ENCODE measurements at regions not wholly inside any gene's neighbourhood (a gene's known extent, or its start where the extent isn't known, plus 50 kb on each side); places are given as distances from the start of the nearest gene placed in this dataset.
"Not testable (repeated sequence)": the region's sequence is repeated elsewhere in the genome, so short reads cannot be mapped to it uniquely, and the experiment has no call there.

- peak overlapping the region in 3 of 4 donors; percentile 18 to 80 (median 46) for H3K27ac ChIP-seq
Observed at GRCh38 chr12:91877456-91878235, 268.0 kb downstream of the BTG1 start.

GRCh38 chr12:91877022-91877421 lies 268.6 kb downstream of the BTG1 start:
- Histone ChIP-seq H3K27ac (peak overlapping the region in 3 of 4 donors; percentile 18 to 80 (median 53)), H3K4me1 (peaks cover 0 to 14% (median 9%) of the 10 kb centered on the region in 4 donors), H3K36me3 (no peaks in the 10 kb centered on the region), H3K27me3 (no peaks in the 10 kb centered on the region), H3K4me3 (no peak overlapping the region), H3K9me3 (no peaks in the 10 kb centered on the region)
- DNase-seq (peak in 1 of 2 donors; percentile 84), ATAC-seq (ENCODE audit: low FRiP score in 2 of 2) (peak; percentile 83 to 90)
- WGBS, 2 donors = 30% methylated on average over 3 of the region's 3 CpGs
- peak in 3 of 4 donors; percentile 62 to 91 (median 74) for TF ChIP-seq EP300 (IDR thresholded peaks at IDR 0.05)
- TF ChIP-seq CTCF (IDR thresholded peaks at IDR 0.05) = no peak
- peak; percentile 67 to 80 for TF ChIP-seq POLR2AphosphoS5 (IDR thresholded peaks at IDR 0.05)
- TF ChIP-seq POLR2A (IDR thresholded peaks at IDR 0.05) = peak in 1 of 4 donors; percentile 70

More at GRCh38 chr12:91877456-91878235, 268.0 kb downstream of the BTG1 start:
- peaks cover 0 to 9% (median 6%) of the 10 kb centered on the region in 4 donors for H3K4me1 ChIP-seq
- no peak overlapping the region for H3K4me3 ChIP-seq
- H3K9me3 ChIP-seq = no peaks in the 10 kb centered on the region
- ATAC-seq (ENCODE audit: low FRiP score in 2 of 2) (no peak), DNase-seq (no peak)
- no peaks in the 10 kb centered on the region for H3K27me3 ChIP-seq
- H3K36me3 ChIP-seq = no peaks in the 10 kb centered on the region
- 73 to 80% methylated on average over 5 of the region's 5 CpGs for WGBS, 2 donors
- TF ChIP-seq EP300 (IDR thresholded peaks at IDR 0.05) (no peak), CTCF (IDR thresholded peaks at IDR 0.05) (no peak), POLR2A (IDR thresholded peaks at IDR 0.05) (no peak), POLR2AphosphoS5 (IDR thresholded peaks at IDR 0.05) (no peak)

- Histone ChIP-seq H3K4me1 (peaks cover 7 to 25% (median 19%) of the 10 kb centered on the region in 4 donors), H3K27ac (peak overlapping the region in 1 of 4 donors; percentile 80)
- H3K4me3 ChIP-seq; H3K36me3 ChIP-seq; DNase-seq; ATAC-seq (ENCODE audit: low FRiP score in 2 of 2); H3K9me3 ChIP-seq; H3K27me3 ChIP-seq: not testable (repeated sequence)
- WGBS, 2 donors = 92 to 96% methylated on average over 3 of the region's 3 CpGs
Observed at GRCh38 chr12:91875671-91876070, 270.0 kb downstream of the BTG1 start.

GRCh38 chr12:91874086-91874865 lies 271.4 kb downstream of the BTG1 start:
- Histone ChIP-seq H3K4me1 (peaks cover 7 to 28% (median 20%) of the 10 kb centered on the region in 4 donors), H3K27me3 (no peaks in the 10 kb centered on the region), H3K36me3 (no peaks in the 10 kb centered on the region), H3K4me3 (no peak overlapping the region), H3K9me3 (no peaks in the 10 kb centered on the region), H3K27ac (no peak overlapping the region)
- ATAC-seq (ENCODE audit: low FRiP score in 2 of 2) (no peak), DNase-seq (no peak)
- 95 to 96% methylated on average over 2 of the region's 2 CpGs for WGBS, 2 donors
- TF ChIP-seq EP300 (IDR thresholded peaks at IDR 0.05) = no peak
- TF ChIP-seq POLR2A (IDR thresholded peaks at IDR 0.05) = no peak
- no peak for TF ChIP-seq CTCF (IDR thresholded peaks at IDR 0.05)
- no peak for TF ChIP-seq POLR2AphosphoS5 (IDR thresholded peaks at IDR 0.05)

- ATAC-seq (ENCODE audit: low FRiP score in 2 of 2) = peak; percentile 63 to 83
- TF ChIP-seq EP300 (IDR thresholded peaks at IDR 0.05) = no peak
- TF ChIP-seq POLR2AphosphoS5 (IDR thresholded peaks at IDR 0.05) = peak in 1 of 2 donors; percentile 40
- TF ChIP-seq POLR2A (IDR thresholded peaks at IDR 0.05) = peak in 1 of 4 donors; percentile 22
- TF ChIP-seq CTCF (IDR thresholded peaks at IDR 0.05) = no peak
- no peaks in the 10 kb centered on the region for H3K9me3 ChIP-seq
- H3K27me3 ChIP-seq = no peaks in the 10 kb centered on the region
- WGBS, 2 donors = 52 to 57% methylated on average over 1 of the region's 1 CpG
- H3K4me3 ChIP-seq = no peak overlapping the region
- DNase-seq = peak in 1 of 2 donors; percentile 34
- no peaks in the 10 kb centered on the region for H3K36me3 ChIP-seq
- peak overlapping the region in 2 of 4 donors; percentile 68 to 71 for H3K27ac ChIP-seq
- H3K4me1 ChIP-seq = peaks cover 7 to 23% (median 14%) of the 10 kb centered on the region in 4 donors
Observed at GRCh38 chr12:91871751-91872150, 273.9 kb downstream of the BTG1 start.
